Left renal pelvis (tissue), 4 donors: ENCODE measurements at regions not wholly inside any gene's neighbourhood (a gene's known extent, or its start where the extent isn't known, plus 50 kb on each side); places are given as distances from the start of the nearest gene placed in this dataset.
"Not testable (repeated sequence)": the region's sequence is repeated elsewhere in the genome, so short reads cannot be mapped to it uniquely, and the experiment has no call there.

Experiments used
- DNase-seq, 4 donors: peaks; one replicate each; pipeline ENCODE4 v3.0.0-alpha.2; 2013; ENCODE audit warnings: low read depth in 4 of 4, low spot score in 3 of 4

DNA sequence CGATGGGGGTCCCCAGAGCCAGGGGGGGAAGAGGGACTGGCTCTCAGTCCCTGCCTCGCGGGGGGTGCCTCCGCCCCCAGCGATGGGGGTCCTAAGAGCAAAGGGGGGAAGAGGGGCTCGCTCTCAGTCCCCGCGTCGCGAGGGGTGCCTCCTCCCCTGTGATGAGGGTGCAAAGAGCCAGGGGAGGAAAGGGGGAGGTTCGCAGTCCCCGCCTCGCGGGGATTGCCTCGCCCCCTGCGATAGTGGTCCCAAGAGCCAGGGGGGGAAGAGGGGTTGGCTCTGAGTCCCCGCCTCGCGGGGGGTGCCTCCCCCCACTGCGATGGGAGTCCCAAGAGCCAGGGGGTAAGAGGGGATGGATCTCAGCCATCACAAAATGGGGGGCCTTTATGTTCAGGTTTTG is 168.5 kb downstream of the ATP6V0E2 start:
- DNase-seq = not testable (repeated sequence)

DNA sequence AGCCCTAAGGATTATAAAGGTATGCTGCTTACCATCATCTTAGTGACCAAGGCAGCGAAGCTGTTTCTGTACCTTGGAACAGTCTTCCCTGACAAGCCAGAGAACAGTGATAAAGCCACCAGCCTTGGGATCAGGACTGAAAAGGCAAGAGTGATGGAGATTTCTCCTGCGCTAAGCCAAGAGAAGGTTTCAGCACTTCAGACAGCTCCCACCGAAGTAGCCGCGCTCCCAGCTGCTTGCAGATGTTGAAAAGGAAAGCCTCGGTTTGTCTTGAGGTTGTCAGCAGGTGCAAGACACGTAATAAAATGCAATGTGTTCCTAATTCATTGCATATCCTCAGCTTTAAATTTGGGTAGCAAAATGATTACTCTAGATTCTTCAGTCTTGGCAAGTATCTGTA is 171.0 kb downstream of the ATP6V0E2 start:
- peak in 2 of 4 donors; percentile 37 to 61 for DNase-seq

DNA sequence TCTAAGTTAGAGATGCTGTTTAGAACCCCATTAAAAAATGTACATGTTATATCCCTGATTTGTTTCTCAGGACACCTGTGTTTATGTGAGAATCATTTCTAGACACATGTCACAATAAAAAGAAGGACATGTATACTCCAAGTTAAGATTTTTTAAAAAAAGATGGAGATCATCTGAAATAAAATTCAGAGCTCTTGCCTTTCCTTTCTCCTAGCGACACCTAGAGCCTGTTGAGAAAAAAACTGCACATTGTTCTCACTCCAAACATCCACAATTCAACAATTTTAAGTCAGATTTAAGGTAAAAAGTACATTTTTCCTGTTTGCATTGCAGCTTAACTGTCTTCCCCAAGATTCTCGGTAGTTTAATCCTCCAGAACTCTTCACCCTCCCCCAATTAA is 171.8 kb downstream of the ATP6V0E2 start:
- not testable (repeated sequence) for DNase-seq

DNA sequence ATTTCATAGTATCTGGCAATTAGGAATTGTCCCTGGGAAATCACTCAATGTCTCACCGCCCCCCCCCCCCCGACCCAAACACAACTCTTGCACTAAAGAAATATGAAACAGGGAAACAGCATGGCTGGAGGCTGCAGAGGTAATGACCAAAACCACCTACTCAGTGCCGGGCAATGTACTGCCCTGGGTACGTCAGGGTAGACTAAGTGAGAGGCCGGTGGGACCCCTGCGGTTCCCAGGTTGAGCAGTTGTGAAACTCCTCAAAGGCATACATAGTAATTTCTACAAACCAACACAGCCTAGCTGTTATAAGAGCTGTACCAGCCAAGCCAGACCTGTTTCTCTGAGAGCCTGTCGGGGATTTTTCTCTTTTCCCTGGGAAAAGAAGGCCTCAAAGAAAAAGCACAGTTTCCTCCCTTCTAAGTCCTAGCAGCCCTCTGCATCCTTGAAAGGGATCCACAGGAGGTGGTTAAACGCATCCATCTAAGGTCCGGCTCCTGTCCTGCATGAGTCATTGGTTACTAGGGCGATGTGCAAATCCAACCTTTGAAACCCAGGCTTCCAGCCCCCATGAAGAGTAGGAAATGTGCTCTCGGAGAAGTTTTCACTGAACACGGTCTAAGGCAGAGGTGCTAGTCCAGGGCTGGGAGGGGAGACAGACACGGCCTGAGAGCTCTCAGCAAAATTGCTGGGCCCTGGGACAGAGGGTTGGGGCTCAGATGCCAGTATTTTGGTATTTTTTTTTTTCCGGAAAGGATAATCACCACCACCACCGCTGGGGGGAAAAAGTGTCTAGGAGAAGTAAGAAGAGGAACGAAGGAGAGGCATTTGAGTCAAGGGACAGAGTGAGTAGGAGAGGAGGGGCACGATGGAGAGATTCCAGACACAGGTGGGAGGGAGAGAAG is 172.8 kb downstream of the ATP6V0E2 start:
- DNase-seq = not testable (repeated sequence)

DNA sequence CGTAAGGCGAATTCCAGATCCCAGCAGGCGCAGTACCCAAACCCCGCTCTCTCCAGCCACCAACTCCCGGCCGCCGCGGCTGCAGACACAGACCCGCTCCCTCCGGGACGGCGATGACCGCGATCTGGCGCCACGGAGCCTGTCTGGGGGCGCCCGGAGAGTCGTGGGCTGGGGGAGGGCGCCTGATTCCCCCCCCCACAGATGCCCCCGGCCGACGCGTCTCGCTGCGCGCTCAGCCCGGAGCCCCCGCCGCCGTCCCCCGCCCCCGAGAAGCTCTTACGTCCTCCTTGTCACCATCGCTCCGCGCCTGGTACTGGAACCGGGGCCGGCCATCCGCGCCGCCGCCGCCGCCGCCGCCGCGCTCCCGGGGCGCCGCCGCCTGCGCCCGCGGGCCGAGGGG is 173.6 kb downstream of the ATP6V0E2 start:
- DNase-seq = not testable (repeated sequence)

DNA sequence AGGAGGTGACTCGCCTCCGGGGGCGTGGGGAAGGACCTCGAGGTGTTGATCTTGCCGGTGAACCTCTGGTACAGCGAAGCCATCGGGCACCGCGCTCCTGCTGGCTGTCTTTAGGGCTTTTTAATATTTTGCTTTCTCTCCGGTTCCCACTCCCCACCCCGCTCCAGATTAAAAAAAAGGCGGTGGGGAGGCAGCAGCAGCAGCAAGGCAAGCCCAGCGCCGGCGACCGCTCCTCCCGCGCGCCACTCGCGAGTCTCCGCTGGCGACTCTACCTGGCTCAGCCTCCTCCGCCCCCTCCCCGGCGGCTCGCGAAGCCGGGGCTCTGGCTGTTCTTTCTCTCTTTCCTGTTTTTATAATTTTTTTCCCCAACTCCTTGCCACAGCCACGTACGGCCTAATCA is 174.0 kb downstream of the ATP6V0E2 start:
- not testable (repeated sequence) for DNase-seq

DNA sequence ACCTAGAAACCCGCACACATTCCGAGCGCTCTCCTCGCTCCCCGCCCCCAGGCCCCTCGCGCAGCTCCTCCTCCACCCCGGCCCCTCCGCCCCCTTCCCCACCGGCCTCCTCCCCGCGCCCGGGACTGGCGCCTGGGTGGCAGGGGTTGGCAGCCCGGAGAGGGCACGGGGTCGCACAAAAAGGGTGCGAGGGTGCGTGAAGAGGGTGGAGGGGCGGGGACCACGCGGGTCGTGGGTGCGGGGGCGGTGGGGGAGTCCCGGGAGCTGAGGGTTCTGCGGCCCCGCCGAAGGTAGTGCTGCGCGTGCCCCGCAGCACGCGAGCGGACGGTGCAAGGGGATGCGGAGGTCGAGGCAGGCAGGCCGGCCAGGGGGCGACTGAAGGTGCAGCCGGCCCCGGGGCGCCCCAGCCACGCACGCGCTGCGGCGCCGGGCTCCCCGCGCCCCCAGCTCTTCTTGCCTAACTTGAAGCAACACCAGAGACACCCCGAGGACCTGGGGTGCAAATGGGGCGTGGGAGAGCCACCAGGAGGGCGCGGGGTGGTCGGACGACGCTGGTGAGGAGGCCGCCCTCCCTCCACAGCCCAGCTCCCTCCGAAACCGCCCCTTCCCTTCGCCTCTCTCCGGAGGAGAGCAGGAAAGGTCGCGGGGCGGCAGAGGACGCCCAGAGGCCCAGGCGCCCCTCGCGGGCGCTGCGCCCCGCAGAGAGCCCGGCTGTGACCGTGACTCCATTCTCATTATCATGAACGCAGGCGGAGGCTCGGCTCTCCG is 174.7 kb downstream of the ATP6V0E2 start:
- DNase-seq = not testable (repeated sequence)

DNA sequence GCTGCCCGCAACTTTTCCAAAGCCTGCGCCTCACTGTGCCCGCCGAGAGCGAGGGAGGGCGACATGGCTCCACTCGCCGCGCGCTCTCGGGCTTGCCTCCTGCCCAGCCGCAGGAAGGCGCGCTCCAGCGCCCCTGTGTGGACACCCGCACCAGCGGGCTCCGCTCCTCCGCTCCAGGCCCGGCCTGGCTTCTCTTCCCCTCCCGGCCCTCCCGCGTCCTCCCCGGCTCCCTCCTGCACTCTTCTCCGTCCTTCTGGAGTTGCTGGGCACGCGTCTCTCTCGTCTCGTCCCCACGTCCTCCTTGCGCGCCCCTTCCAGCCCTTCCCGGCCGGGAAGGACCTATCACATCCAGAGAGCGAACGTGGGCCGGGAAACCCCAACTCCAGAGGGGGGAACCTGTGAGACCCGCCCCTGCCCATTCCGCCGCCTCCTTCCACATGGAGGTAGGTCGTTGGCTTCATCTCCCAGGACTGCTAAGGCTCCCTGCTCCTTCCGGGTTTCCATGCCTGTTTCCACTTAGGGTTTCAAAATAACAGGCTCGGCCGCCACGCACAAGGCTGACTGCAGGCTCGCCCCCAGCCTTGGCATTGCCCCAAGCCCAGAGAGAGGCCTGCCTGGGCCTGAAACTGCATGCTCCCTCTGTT is 175.4 kb downstream of the ATP6V0E2 start:
- DNase-seq = not testable (repeated sequence)

DNA sequence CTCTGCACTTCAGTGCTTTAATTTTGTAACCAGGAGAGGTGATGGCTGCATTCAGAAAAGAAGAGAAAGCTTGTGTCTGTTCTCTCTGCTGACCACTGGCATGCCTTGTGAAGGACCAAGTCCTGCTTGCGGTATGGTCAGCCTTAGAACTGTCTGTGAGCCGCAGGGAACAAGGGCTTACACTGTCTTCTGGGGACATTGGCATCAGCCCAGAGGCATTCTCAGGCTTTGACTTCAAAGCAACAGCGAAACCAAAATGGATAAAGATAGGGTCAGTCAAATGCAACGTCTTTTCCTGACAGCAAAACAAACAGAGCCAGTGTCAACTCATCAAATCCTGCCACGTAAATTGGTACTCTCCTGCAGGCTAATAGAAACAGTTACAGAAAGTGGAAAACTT is 179.6 kb downstream of the ATP6V0E2 start:
- not testable (repeated sequence) for DNase-seq

DNA sequence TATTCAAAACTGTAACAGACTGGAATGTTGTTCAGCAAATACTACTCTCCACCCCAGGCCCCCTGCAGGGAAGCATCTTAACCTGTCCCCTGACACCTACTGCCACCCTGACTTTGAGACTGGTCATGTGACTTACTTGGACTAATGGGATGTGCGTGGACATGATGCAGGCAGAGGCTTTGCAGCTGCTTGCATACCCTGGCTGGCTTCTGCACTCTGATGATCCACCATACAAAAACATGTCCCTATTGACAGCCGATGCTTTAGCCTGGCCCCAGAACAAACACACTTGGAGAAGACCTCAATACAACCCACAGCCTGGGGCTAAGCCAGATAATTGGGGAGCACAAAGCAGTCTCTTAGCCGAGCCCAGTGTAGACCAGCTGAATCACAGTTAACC is 180.5 kb downstream of the ATP6V0E2 start:
- not testable (repeated sequence) for DNase-seq

DNA sequence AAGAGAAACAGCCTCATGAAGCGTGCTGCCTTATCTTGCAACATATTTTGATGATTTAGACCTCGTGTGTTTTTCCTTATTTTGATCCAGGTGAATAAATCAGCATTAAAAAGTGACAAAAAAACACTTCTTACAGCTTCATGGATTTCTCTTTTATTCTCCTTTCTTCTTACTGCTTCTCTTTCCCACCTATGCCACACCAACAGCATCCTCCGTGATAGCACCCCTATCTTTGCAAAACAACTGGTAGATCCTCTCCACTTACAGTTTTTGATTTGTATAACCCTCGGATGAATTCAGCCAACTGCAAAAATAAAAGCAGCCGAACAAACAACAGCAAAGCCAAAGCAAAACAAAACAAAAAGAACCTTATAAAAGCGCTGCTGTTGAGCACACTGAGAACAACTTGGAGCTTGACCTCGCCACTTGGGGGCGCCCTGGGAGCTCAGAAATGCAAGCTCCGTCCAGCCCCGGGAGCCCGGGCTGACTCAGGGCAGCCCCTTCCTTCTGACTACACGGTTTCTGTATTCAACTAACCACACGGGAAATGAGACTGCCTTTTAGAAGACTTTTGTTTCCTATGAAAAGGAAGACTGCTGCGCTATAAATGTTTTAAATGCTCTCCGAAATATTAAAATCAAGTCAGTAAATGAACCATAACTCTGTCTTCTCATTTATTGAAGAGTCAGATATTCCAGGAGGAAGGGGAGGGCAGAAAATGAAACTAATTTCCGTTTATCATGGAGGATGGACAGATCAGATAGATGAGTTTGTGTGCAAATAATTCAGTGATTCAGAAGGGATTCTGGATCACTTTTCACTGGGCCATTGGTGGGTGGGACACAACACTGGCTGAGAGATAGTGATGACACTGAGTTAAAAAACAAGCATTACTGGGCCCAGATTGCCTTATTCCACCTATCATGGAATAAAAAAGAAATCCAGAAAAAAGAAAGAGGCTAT is 186.8 kb downstream of the ATP6V0E2 start:
- not testable (repeated sequence) for DNase-seq

DNA sequence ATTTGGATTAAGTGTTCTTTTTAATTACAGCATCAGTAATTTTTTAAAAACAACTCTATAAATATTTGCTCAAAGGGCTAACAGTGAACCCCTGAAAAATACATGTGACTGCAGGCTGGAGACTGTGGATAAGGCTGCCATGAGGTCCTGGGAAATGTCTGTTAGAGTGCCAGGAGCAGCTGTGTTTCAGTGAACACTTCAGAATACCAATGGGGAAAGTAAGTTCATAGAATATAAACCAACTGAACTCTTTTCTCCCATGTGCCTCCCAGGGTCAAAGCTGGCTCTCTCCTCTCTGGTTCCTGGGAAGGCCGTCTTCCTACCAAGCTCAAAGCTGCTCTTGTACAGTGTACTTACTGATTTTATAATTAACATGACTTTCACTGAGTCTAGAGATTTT is 189.4 kb downstream of the ATP6V0E2 start:
- DNase-seq = not testable (repeated sequence)

DNA sequence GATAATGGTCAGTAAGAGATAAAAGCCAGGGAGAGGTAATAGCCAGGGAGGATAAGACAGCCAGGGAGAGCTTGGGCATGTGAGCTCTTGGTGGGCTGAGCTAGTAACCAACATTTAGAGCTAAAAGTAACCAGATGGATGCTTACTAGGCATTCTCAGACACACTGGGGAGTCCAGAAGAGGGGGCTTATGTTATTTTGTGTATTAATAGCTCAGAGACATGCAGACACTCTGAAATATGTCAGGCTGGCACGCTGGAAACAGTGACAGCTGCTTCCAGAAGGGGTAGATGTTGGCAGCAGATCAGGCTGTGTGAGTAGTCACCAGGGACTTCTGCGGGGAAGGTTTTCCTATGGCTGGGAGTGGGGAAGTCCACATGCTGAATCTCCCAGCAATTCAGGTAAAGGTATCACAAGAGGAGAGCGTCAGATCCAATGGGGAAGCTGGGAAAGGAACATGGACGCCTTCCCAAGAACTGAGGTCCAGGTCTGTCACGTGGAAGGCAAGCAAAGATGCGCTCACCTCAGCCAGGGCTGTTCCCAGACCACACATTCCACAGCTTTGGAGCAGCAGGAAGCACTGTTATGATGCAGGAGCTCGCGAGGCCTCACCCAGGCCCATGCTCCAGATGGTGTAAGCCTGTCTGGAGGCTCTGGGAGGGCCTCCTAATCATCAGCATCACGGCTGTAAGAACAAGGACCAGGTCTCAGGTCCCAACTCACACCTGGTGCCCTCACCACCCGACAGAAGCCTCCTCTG is 196.0 kb downstream of the ATP6V0E2 start:
- not testable (repeated sequence) for DNase-seq

DNA sequence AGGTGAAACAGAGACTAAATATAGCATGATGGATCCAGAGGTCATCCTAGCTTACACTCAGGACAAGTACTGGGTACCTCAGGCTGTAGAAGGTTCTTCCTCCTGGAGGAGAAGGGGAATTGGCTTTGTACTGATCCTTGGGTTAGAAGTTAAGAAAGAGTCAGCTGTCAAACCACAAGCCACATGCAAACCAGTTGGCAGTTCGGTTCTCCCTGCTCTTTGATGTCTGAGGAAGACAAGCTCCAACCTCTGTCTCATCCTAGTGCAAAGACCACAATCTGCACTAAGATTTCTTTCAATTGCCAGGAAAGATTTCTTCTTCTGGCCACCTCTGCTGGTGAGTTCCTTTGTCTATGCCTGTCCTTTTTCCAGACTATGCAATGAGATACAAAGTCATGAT is 203.8 kb downstream of the ATP6V0E2 start:
- not testable (repeated sequence) for DNase-seq

DNA sequence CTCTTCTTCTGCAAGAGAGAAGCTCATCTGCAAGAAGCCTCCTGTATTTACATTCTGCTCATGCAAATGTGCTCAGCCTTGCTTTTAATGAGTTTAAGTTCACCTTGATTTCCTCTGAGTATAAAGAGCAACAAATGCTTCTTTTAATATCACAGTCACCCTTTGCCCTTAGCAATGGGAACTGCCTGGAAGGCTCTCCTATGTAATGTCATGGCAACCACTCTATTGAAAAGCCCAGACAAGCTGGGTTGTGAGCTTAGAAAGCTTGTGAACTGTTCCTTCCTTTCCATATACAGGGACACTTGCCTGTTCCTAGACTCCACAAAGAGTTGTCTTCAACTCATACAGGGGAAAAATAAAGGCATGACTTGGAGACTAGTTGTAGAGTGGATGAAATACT is 208.1 kb downstream of the ATP6V0E2 start:
- DNase-seq = not testable (repeated sequence)

DNA sequence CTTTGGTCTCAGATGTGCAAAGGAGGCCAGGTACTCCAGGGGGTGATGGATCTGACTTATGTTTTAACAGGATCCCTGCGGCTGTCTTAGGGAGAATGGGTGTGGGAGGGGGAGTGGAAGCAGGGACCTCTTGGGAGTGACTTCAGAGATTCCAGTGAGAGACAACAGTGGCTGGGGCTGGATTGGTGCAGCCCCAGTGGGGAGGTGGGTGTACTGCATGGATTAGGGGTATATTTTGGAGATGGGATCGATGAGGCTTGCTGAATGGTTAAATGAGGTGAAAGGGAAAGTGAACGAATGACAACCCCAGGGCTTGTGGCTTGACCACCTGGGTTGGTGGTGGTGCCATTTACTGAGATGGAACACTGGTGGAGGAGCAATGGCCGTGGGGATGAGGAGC is 211.0 kb downstream of the ATP6V0E2 start:
- not testable (repeated sequence) for DNase-seq

DNA sequence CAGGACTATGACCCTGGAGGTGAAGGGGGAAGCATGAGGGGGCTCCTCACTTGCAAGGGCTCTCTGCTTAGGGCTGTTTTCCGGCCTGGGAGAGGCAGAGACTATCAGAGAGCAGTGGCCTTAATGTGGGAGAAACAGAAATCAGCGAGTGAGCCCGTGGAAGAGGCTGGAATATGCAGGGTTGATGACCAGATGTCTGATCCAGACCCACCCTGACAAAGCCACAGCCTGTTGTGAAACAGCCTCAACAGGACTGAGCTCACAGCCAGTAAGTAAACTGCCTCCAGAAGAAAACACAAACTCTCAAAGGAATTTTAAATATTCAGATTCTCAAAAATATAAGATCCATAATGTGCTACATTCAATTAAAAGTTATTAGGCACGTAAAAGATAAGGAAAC is 213.7 kb downstream of the ATP6V0E2 start:
- DNase-seq = not testable (repeated sequence)

DNA sequence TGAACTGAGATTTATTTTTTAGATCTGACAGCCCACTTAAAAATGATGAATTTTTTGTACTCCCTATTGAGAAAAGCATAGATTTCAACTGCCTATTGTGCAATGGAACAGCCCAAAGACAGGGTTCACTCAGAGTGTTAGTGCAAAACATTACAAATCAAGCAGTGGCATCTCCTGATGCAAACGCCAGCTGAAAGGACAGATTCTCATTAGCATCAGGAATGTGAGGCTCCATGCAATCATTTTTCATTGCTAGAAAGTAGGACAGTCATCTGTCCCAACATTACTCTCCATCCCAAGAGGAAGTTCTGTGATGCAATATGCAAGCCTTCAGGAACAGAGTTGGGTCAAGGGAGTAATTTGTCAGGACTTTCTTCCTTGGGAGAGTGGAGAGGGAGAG is 215.4 kb downstream of the ATP6V0E2 start:
- not testable (repeated sequence) for DNase-seq

DNA sequence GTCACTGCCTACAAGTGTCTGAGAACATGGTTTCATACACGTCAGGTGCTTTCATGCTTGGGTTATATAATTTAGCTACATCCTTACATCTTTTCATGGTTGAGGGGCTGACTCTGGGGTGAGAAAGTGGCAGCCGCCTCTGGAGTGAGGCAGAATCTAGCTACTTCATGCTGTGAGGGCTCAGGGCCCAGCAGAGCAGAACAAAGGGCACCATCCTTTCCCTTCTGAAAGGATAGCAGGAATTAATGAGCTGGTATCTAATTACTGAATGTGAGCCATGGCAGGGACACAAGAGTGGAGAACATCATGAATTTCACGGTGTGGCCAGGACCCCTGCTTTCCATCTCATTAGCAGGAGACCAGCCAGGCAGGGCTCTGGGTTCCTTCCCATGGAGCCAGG is 217.0 kb downstream of the ATP6V0E2 start:
- not testable (repeated sequence) for DNase-seq
